Erythroblast (primary cell): ENCODE measurements at regions not wholly inside any gene's neighbourhood (a gene's known extent, or its start where the extent isn't known, plus 50 kb on each side); places are given as distances from the start of the nearest gene placed in this dataset.

ENCODE experiments used
- DNase-seq, 2 experiments: peaks; one replicate each; lab custom pipeline; 2025; lab: John Stamatoyannopoulos, UW
- GATA1 ChIP-seq: IDR thresholded peaks from 2 replicates; pipeline ENCODE4 v1.6.1; 2011; ENCODE audit warnings: low read depth, mild to moderate bottlenecking, control low read depth, low read length, moderate library complexity
- POLR2A ChIP-seq: IDR thresholded peaks from 2 replicates; pipeline ENCODE4 v1.6.1; 2011; ENCODE audit warnings: mild to moderate bottlenecking, low read length

DNA sequence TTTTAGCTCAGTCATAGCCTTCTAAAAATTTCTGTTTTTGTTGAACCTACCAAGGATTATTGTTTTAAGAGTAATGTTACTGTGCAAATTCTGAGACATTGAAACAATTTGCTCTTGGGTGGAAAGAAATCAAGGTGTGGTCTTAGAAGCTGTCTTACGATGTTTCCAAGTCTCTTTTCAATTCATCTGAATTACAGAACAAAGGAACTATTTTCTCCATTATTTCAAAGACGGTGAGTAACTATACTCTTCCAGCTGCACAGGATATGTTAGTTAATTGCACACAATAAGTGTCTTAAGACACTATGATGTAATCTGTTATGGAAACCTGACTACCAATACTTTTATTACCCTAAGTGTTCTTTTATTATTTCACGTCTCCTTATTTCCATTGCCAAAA, 106.8 kb upstream of the POM121L12 start:
- no peak for DNase-seq
- TF ChIP-seq POLR2A: no peak
- TF ChIP-seq GATA1: no peak

DNA sequence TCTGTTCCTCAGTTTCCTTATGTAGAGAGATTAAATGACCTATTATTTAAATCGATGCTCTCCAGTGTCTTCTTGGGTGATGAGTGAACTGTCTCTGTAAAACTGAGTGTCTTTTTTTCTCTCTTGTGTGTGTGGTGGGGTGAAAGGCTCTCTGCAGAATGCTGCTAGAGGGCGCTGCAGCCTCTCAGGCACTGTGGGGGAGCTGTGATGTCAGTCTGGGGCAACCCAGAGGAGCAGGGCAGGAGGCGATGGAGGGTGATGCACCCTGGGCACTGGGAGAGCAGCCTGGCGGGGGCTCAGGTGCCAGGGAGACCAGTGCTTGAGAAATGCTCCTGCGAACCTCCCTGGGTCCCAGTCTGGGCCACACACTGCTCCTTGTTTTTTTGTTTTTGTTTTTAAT, 110.1 kb upstream of the POM121L12 start:
- no peak for DNase-seq
- TF ChIP-seq POLR2A: no peak
- TF ChIP-seq GATA1: no peak

DNA sequence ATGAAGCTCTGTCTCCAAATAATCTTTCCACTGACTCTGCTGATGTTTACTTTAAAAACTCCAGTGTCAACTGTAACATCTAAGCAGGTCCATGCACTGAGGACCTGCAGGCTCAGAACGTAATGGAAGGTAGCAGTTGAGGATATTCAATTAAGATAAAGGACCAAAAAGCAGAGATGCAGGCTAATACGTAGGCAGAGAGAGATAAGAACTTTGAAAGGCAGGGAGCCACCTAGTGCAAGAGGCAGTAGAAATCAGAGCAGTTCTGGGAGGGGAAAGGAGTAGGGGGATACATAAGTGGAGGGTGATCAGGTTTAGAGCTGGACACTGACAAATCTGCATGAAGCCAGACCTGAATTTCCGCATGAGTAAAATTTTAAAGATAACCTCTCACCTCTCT, 114.5 kb upstream of the POM121L12 start:
- TF ChIP-seq GATA1: no peak
- TF ChIP-seq POLR2A: no peak

DNA sequence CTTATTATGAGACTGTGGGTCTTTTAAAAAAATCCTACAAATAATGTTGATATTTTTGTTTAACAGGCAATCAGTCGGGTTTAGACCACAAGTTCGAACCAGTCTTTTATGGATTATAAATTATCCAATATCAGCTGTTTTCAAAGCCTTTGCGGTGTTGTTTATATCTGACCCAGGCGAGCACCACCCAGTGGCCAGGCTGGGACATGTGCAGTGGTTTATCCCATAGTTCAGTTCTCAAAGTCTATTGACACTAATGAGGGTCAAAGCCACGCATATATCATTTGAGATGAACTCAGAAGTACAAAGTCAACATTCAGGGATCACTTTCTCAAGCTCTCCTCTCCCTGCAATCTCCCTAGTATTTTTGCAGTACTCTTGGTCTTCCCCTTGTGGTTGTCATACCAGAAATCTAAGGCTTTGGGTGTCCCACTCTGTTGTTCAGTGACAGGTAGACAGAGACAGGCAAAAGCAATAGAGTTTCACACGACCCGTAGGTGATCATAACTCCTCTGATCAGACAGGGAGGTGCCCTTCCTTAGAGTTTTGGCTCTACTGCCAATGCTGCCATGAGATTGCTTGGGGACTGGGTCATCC, 117.4 kb upstream of the POM121L12 start:
- DNase-seq: peak in 1 of 2 experiments; percentile 4
- TF ChIP-seq GATA1 (no peak), POLR2A (no peak)

More for the DNA sequence above, 114.5 kb upstream of the POM121L12 start:
- DNase-seq: no peak

DNA sequence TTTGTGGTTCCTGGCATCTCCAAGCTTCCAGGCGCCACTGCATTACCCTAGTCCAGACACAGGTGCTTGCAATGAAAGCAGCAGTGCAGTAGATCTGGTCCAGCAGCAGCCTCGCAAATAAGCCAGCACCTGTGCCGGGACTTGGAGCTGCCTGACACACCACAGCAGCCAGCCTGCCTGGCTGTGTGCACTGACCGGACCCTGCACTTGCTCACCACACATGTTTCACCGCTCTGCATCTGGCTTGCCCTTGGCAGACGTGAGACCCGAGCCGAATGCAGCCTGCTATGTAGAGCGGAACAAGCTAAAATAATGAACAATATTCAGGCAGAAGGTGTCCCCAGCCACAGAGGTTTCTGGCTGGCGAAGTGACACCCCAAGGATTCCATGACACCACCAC, 123.6 kb upstream of the POM121L12 start:
- TF ChIP-seq POLR2A (no peak), GATA1 (no peak)
- DNase-seq: no peak

DNA sequence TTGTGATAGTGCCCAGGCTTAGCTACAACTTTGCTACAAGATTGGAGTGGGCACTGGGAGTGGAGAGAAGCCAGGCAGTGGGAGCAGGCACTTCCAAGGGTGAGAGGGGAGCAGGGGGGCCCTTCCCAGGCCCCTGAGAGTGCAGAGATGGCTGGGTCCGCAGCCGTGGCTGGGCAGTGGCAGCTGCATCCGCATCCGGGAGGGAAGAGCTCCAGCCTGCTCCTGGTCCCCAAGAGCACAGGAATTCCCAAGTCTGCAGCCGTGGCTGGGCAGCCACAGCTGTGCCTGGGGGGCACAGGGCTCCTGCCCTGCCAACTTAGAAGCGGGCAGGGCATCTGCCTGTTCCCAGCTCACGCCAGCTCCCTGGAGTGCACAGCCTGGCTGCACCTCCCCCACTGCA, 124.1 kb upstream of the POM121L12 start:
- no peak for DNase-seq
- no peak for TF ChIP-seq GATA1
- TF ChIP-seq POLR2A: no peak

DNA sequence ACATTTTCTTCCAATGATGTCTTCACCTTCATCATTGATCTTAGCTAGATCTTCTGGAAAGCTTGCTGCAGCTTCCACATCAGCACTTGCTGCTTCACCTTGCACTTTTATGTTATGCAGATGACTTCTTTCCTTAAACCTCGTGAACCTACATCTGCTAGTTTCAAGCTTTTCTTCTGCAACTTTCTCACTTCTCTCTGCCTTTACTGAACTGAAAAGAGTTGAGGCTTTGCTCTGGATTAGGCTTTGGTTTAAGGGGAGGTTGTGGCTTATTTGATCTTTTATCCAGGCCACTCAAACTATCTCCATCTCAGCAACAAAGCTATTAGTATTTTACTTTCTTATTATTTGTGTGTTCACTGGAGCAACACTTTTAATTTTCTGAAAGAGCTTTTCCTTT, 125.5 kb upstream of the POM121L12 start:
- TF ChIP-seq POLR2A (no peak), GATA1 (no peak)
- DNase-seq: no peak

DNA sequence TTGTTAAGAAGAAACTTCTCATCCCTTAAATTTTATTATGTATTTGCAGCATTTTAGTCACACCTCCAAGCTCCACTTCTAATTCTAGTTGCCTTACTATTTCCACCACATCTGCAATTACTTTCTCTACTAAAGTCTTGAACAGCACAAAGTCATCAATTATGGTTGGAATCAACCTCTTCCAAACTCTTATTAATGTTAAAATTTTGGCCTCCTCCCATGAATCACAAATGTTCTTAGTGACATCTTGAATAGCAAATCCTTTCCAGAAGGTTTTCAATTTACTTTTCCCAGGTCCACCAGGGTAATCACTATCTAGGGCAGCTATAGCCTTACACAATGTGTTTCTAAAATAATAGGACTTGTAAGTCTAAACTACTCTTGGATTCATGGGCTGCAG, 126.3 kb upstream of the POM121L12 start:
- no peak for DNase-seq
- TF ChIP-seq POLR2A (no peak), GATA1 (no peak)

DNA sequence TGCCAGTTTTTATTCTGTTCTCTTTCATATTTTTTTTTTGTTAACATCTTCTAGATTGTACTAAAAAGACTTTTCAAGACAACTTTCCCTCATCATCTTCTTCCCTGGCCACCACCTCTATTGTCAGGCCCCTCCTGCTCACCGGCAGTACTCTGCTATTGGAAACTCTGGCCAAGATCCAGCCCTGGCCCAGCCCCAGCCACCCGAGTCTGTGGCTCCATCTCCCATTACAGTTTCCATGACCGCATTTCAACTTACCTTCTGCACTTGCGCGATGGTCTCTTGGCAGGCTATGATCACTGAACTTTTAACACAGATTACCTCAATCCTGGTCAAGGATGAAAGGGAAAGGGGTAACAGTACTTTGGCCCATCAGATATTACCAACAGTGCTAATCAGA, 137.7 kb upstream of the POM121L12 start:
- TF ChIP-seq GATA1: no peak
- TF ChIP-seq POLR2A: no peak
- no peak for DNase-seq

DNA sequence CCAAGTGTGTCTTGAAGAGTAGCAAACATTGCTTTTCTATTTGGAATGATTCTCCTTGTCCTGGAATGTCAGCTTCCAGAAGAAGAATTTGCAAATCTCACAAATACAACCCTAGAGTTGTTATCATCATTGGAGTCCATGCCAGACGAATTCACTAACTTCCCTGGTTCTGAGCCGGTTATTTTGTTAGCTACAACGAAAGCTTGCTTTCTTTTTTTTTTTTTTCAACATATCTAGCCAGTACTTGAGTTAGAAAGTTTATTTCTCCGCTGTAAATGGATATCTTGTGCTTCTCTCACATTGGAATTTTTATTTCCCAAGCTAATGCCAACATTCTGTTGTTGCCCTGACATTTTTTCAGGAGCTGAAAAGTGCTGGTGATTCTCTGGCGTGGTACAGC, 138.1 kb upstream of the POM121L12 start:
- no peak for TF ChIP-seq POLR2A
- no peak for TF ChIP-seq GATA1
- no peak for DNase-seq

DNA sequence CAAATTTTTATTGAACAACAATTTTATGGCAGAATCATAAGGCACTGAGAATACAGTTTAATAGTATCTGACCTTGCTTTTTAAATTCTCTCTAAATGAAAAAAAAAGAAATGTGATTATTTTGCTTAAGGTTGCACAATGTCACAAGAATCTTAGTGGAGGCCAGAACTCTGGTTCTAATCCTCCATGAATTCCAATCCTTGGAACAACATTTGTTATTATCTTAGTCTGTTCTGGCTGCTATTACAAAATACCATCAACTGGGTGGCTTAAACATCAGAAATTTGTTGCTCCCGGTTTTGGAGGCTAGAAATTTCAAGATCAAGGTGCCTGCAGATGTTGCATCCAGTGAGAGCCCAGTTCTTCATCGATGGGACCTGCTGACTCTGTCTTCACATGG, 158.2 kb upstream of the POM121L12 start:
- TF ChIP-seq GATA1 (no peak), POLR2A (no peak)
- no peak for DNase-seq

DNA sequence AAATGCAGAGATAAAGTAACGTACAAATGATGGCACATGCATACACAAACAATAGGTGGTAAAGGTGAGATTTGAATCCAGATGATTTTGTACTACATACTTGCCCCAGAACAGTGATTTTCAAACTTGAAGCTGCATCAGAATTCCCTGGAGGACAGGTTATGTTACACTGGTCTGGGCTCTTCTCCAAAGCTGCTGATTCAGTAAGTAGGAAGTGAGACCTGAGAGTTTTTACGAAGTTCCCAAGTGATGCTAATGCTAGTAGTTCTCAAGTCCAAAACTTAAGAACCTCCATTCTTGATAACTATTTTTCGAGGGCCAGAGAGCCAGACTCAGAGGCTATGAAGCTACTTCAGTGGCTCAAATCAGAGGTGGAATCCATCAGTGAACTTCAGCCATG, 159.0 kb upstream of the POM121L12 start:
- no peak for DNase-seq
- TF ChIP-seq POLR2A (no peak), GATA1 (no peak)

DNA sequence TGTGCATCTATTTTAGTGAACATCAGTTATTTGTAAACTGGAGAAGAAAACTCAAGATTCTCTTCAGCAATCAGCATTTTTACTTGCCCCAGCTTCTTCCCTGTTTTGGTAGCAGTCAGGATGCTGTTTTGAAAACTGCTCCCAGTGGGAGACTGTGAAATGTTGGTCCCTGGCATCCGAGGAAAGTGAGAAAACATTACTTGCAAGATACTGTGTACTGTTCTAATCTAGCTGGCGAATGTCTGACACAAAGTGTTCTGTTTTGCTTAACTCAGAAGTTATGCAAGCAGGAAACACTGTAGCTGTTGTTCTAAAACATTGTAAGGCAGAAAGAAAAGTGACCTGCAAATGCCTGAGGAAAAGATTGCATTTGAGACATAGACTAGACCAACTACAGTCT, 171.8 kb upstream of the POM121L12 start:
- TF ChIP-seq POLR2A (no peak), GATA1 (no peak)
- no peak for DNase-seq

DNA sequence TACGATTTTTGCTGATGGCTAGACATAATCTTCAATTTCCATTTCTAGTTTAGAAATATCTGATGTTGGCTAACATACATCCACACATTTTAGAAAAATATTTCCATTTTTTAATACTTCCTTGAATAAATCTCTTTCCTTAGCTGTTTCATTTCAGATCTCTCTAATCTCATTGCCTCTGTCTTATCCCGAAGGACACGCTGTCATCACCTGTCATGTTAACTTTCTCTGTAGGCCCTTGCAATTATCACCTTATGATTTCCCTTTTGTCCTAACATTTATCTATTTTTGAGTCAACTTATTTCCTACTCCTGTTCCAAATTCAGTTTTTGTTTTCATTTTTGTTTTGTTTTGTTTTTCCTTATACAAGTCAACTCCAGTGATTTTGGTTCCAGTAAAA, 173.1 kb upstream of the POM121L12 start:
- TF ChIP-seq POLR2A (no peak), GATA1 (no peak)
- no peak for DNase-seq

DNA sequence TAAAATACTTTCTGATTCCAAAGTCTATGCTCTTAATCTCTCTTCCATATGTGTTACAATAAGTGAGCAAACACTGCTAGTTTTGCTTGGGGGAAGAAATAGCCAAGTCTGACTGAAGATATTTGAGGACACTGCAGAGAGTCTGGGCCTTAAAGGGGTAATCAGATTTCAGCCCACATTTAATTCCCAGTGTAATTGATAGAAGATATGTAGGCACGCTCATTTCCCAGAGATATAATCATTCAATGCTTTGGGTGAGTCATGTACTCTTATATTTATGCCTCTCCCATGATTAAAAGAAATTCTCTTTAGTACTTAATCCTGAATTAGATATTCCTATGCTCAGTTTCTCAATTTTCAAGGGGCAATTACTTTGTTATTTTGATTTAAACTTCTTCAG, 178.1 kb upstream of the POM121L12 start:
- DNase-seq: no peak
- no peak for TF ChIP-seq POLR2A
- TF ChIP-seq GATA1: no peak
